Ovary (tissue), 3 donors: ENCODE measurements at regions not wholly inside any gene's neighbourhood (a gene's known extent, or its start where the extent isn't known, plus 50 kb on each side); places are given as distances from the start of the nearest gene placed in this dataset.

Experiments used
- POLR2A ChIP-seq: fragments of 450-650 bp; IDR thresholded peaks from one replicate; pipeline ENCODE4 v1.6.1; 2017; ENCODE audit warnings: antibody characterized with exemption, mild to moderate bottlenecking, moderate library complexity
- TF ChIP-seq, protein P1 (sequence below), 3 donors: fragments of 450-650 bp in 2 of 3; fragments of 200-600 bp in 1 of 3; IDR thresholded peaks; one replicate each; pipeline versions ENCODE4 v1.5.1 to v1.8.0; 2016 to 2022; ENCODE audit warnings: antibody characterized with exemption in 3 of 3, mild to moderate bottlenecking in 1 of 3
- donor health status: DM: no; HTN: no; CAD: no.

DNA sequence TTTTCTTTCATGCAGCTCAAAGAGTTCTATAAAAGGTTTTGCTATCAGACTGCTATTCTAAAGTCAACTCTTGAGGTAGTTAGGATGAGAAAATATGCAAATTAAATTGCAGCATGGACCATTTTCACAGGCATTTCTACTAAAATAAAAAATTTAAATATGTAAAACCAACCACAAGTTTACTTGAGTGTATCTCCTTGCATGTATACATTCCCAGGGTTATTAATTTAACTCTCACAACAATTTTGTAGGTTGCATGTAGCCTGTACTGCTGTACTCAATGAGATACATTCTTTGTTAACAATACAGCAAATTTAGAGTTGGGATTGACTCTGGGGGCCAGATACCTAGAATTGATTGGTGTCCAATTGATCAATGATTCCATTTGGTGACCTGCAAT, 265.8 kb downstream of the MED10 start:
- TF ChIP-seq POLR2A: no peak
- TF ChIP-seq, protein P1, sequence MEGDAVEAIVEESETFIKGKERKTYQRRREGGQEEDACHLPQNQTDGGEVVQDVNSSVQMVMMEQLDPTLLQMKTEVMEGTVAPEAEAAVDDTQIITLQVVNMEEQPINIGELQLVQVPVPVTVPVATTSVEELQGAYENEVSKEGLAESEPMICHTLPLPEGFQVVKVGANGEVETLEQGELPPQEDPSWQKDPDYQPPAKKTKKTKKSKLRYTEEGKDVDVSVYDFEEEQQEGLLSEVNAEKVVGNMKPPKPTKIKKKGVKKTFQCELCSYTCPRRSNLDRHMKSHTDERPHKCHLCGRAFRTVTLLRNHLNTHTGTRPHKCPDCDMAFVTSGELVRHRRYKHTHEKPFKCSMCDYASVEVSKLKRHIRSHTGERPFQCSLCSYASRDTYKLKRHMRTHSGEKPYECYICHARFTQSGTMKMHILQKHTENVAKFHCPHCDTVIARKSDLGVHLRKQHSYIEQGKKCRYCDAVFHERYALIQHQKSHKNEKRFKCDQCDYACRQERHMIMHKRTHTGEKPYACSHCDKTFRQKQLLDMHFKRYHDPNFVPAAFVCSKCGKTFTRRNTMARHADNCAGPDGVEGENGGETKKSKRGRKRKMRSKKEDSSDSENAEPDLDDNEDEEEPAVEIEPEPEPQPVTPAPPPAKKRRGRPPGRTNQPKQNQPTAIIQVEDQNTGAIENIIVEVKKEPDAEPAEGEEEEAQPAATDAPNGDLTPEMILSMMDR (IDR thresholded peaks at IDR 0.05): no peak
